ENCODE measurements at regions not wholly inside any gene's neighbourhood (a gene's known extent, or its start where the extent isn't known, plus 50 kb on each side); places are given as distances from the start of the nearest gene placed in this dataset.
"Not testable (repeated sequence)": the region's sequence is repeated elsewhere in the genome, so short reads cannot be mapped to it uniquely, and the experiment has no call there.

DNA sequence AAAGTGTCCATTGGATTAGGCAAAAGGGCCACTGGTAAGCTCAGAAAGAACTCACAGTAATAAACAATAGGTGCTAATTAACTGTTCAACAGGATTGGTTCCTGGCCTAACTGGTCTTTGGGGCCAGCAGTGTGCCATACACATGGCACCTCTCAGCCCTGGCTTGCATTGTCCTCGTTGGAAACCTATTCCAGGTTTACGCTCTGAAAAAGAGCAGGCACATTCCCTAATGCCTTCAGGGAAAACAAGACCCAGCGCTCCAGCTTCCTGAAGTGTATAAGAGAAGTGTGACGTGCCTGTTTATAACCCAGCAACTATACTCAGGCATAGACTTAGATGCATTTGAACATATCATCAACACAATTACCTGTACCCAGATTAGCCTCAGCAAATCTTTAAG is 51.9 kb upstream of the RBM47 start:
- DNase-seq = no peak

DNA sequence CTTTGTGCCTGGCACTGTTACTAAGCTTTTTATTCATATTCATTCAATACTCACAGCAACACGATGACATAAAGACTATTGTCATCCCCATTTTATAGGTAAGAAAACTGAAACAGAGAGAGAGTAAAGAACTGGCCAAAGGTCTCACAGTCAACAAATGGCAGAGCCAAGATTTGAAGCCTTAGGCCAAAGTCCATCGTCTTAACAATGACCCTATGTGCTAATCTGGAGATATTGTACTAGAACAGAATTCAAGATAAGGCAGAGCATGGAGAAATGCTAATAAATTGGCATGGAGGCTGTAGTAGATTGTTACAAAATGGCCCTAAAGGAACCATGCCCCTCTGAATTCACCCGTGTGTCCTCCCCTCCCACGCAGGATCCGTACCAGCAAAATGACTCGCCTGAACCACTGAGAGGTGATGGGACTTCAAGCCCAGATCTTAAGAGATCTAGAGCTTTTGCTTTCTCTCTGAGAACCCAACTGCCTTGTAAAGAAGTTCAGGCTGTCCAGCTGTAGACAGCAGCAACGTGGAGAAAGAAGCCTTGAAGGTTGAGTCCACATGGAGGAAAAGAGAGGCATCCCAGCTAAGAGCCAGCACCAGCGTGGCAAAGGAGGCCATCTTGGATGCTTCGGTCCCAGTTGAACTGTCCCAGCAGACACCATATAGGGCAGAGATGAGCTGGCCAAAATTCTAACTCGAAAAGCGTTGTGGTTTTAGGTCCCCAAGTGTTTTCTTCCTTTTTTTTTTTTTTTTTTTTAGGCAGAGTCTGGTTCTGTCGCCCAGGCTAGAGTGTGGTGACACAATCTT is 52.8 kb upstream of the RBM47 start:
- DNase-seq = no peak

DNA sequence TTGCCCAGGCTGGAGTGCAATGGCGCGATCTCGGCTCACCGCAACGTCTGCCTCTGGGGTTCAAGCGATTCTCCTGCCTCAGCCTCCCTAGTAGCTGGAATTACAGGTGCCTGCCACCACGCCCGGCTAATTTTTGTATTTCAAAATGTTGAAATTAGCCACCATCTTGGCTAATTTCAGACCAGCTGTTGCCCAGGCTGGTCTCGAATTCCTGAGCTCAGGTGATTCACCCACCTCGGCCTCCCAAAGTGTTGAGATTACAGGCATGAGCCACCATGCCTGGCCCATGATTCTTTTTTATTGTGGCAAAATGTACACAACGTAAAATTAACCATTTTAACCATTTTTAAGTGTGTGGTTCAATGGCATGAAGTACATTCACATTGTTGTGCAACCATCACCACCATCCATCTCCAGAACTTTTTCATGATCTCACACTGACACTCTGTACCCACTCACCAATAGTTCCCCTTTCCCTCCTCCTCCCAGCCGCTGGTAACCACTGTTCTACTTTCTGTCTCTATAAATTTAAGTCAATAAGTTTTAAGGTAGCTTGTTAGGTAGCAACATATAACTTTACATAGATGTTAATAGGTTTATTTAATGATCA is 54.0 kb upstream of the RBM47 start:
- DNase-seq = not testable (repeated sequence)

DNA sequence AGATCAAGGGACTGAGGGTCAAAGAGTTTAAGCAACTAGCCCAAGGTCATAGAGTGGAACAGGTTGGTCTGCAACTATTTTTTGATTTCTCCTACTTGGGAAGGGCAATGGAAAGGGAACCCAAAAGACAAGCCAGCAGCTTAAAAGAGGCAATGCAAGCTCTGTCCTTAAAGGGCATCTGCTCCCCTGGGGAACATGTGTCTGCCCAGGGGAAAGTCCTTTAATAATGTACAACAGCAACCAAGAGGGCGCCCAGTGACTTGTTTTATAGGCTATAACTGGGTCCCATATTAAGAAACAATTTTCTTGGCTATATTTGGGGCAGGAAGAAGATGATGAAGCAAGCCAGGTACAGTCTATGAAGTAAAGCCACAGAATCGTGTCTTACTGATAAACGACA is 54.7 kb upstream of the RBM47 start:
- no peak for DNase-seq

DNA sequence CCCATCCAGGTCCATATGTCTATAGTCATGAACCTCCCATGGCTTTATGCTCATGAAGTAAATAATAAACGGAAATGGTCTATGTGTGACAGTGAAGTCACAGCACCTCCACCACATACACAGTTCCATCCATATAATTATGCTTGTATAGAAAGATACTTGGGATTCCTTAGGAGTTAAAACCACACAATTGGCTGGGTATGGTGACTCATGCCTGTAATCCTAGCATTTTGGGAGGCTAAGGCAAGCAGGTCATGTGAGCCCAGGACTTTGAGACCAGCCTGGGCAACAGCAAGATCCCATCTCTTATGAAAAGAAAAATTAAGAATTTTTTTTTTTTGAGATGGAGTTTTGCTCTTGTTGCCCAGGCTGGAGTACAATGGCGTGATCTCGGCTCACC is 55.6 kb upstream of the RBM47 start:
- DNase-seq = peak; percentile 86

DNA sequence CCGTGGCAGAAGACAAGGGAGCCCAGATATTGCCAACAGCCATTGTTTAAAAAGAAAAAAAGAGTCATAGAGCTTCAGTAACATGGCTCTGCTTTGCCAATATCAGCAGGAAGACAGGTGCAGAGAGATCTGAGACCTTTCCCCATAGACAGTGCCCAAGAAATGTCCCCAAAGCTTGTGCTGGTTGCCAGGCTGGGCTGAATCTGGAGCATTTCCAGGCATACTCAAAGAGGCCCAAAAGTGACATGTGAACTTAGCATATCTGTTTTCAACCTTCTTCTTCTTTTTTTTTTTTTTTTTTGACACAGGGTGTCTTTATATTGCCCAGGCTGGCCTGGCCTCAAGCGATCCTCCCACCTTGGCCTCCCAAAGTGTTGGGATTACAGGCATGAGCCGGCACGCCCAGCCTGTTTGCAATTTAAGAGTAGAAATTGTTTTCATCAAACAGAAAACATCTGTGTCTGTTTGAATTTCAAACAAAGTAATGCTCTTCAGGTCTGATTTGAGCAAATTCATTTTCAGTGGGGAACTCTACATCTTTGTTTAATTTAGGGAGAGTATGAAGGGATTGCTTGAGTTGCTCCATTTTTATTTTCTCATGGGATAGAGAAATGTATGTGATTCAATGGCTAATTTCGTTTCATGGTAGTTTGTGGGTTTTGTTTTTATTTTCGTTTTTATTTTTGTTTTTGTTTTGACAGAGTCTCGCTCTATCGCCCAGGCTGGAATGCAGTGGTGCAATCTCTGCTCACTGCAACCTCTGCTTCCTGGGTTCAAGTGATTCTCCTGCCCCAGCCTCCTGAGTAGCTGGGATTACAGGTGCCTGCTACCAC is 56.6 kb upstream of the RBM47 start:
- no peak for DNase-seq

DNA sequence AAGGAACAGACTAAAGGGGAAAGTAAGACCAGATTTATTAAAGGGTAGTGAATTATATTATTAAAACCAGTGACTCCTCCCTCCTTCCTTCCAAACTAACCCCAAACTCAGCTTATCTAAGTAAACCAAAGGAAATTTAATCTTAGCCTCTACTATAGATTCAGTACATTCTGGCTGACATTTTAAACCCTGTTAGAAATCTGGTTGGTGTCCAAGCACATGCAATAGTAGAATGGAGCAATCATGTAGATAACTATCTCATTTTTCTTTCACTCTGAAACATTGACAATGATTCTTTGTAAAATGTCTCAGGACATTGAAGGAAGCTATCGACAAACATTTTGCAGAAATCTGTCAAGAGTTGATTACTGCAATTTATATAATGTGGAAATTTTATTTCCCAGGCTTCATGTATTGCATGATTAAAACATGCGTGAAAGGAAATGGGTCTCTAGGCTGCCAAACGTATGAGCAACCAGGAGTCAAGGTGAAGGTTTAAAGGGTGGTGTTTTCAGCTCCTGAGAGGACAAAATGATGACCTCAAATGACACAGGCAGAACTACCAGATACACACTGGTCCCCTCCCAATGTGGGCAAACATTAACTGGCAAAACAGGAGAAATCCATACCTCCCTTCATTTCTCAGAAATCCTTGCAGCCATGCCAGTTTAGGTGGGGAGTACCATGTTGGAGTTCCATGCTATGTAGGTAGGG is 58.2 kb upstream of the RBM47 start:
- no peak for DNase-seq

DNA sequence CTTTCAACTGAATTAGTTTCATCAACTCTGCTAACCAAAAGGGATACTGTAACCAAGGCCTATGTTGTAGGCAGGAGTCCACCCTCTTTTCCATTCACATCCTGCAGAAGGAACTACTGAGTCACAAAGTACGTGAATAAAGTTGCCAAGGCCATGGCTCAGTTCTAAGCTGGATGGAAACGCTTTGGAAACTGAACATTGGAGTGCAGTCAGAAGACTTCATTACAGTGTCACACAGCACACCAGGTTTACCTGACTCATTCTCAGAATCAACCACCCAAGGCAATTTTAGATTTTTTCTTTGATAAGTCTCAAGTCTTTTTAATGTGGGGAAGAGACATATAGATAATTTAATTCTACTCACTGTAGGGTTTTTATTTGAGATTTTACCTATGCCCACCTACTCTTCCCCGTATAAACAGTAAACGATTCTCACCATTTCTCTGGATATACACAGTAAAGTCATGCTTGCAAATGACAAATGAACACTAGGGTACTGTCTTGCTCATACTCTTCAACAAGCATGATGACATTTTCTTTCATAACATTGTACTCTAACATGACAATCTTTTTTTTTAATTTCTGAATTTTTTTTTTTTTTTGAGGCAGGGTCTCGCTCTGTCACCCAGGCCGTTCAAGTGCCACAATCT is 58.9 kb upstream of the RBM47 start:
- no peak for DNase-seq

DNA sequence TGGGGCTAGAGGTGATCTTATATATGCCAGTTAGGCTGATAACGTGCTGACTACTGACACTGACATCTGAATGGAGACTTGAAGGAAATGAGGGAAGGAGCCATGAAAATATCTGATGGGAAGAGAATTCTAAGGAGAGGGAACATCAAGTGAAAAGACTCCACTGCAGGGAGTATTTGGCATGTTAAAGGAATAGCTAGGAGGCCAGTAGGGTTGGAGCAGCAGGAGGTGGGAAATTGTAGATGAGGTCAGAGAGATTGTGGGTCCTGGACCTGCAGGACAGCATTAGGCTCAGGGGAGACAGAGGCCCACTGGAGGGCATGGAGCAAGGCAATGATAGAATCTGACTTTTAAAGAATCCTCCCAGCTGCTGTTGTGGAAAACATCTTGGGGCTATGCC is 55.8 kb upstream of the NSUN7 start:
- no peak for DNase-seq

DNA sequence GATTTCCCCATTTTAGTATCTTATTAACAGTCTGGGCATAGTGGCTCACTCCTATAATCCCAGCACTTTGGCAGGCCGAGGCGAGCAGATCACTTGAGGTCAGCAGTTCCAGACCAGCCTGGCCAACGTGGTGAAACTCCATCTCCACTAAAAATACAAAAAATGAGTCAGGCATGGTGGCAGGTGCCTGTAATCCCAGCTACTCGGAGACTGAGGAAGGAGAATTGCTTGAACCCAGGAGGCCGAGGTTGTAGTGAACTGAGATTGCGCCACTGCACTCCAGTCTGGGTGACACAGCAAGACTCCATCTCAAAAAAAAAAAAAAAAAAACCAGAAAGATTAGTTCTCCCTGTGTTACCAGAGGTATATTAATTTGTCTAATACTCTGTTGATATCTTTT is 52.3 kb upstream of the NSUN7 start:
- not testable (repeated sequence) for DNase-seq

DNA sequence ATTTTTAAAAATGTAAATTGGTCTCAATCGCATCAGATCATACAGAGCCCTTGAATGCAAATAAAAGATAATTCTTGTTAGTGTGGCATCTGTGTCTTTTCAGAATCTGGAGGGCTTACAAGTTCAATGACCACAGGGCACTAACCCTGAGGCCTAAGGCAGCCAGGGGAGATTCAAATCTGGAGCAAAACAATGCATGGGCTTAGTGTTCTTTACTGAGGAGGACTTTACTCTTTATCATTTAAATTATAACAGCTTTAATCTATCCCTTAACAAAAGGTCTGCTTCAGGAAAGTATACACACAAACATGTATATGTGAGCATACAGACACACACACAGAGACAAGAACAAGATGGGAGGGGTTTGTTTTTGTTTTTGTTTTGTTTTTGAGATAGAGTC is 51.0 kb upstream of the NSUN7 start:
- no peak for DNase-seq

DNA sequence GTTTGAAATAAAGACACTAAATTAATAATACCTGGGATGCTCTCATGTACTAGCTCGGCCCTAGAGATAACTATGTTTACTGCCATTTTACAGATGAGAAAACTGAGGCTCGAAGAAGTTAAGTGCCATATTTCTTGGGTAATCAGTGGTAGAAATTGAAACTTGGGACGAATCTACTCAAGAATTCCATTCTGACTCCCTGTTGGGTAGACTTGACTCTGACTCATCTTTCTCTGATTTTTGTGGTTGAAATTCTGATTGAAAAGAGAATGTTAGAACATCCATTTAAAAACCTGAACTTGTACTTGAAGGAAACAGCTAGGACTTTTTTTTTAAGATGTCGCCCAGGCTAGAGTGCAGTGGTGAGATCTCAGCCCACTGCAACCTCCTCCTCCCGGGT is 50.1 kb upstream of the NSUN7 start:
- DNase-seq = peak; percentile 82
